Neural cell (in vitro differentiated cells): ENCODE measurements at regions not wholly inside any gene's neighbourhood (a gene's known extent, or its start where the extent isn't known, plus 50 kb on each side); places are given as distances from the start of the nearest gene placed in this dataset.

Experiments used
- H2AFZ ChIP-seq: fragments of 200-600, 300-800 bp; sonication (generic), shearing (Covaris generic); 2 replicates; pipeline ENCODE4 v1.6.0; 2014; ENCODE audit warnings: low read depth, mild to moderate bottlenecking, antibody characterized with exemption, low read length, moderate library complexity
- H3F3A ChIP-seq: fragments of 200-600 bp; shearing (Covaris generic); 2 replicates; pipeline ENCODE4 v1.6.1; 2016; ENCODE audit warnings: mild to moderate bottlenecking, moderate library complexity, mixed read lengths, antibody characterized with exemption, low read length; ENCODE audit not compliant: insufficient read depth, poor library complexity, severe bottlenecking
- H3K27ac ChIP-seq: fragments of 200-600, 300-800 bp; sonication (generic), shearing (Covaris generic); 2 replicates; pipeline ENCODE4 v1.5.1; 2014; ENCODE audit warnings: mild to moderate bottlenecking, low read length, moderate library complexity
- H3K27me3 ChIP-seq: fragments of 300-800, 200-600 bp; sonication (generic), shearing (Covaris generic); 2 replicates; pipeline ENCODE4 v1.6.0; 2014; ENCODE audit warnings: mild to moderate bottlenecking, low read depth, low read length, moderate library complexity; ENCODE audit not compliant: insufficient read depth
- H3K36me3 ChIP-seq: fragments of 300-800, 200-600 bp; sonication (generic), shearing (Covaris generic); 2 replicates; pipeline ENCODE4 v1.5.1; 2014; ENCODE audit warnings: mild to moderate bottlenecking, antibody characterized with exemption, low read length, moderate library complexity; ENCODE audit not compliant: insufficient read depth
- H3K4me2 ChIP-seq: fragments of 300-800, 200-600 bp; sonication (generic), shearing (Covaris generic); 2 replicates; pipeline ENCODE4 v1.6.0; 2014; ENCODE audit warnings: mild to moderate bottlenecking, low read length
- H3K4me3 ChIP-seq: fragments of 300-800, 200-600 bp; sonication (generic), shearing (Covaris generic); 2 replicates; pipeline ENCODE4 v1.5.1; 2014; ENCODE audit warnings: mild to moderate bottlenecking, low read length, moderate library complexity
- H3K79me2 ChIP-seq: fragments of 200-600 bp; shearing (Covaris generic); replicated peaks from 2 replicates; pipeline ENCODE4 v1.6.0; 2014; ENCODE audit warnings: mild to moderate bottlenecking, low read length, moderate library complexity; ENCODE audit not compliant: insufficient read depth
- H3K9ac ChIP-seq: fragments of 300-800, 200-600 bp; sonication (generic), shearing (Covaris generic); 2 replicates; pipeline ENCODE4 v1.6.1; 2016; ENCODE audit warnings: mild to moderate bottlenecking, low read length, mixed read lengths
- H3K9me2 ChIP-seq: fragments of 200-600 bp; shearing (Covaris generic); 2 replicates; pipeline ENCODE4 v1.6.1; 2016; ENCODE audit warnings: mild to moderate bottlenecking, low read length, mixed read lengths; ENCODE audit not compliant: insufficient read depth
- H3K9me3 ChIP-seq: fragments of 200-600, 300-800 bp; sonication (generic), shearing (Covaris generic); 2 replicates; pipeline ENCODE4 v1.6.1; 2016; ENCODE audit warnings: mild to moderate bottlenecking, mixed run types, low read length, moderate library complexity, mixed read lengths
- H4K20me1 ChIP-seq: fragments of 200-600 bp; shearing (Covaris generic); 2 replicates; pipeline ENCODE4 v1.6.1; 2016; ENCODE audit warnings: mild to moderate bottlenecking, mixed run types; ENCODE audit not compliant: insufficient read depth
- EP300 ChIP-seq: fragments of 450-650 bp; conservative IDR thresholded peaks from 2 replicates; pipeline ENCODE4 v1.6.1; 2014; ENCODE audit warnings: antibody characterized with exemption, mild to moderate bottlenecking, moderate library complexity; ENCODE audit not compliant: poor library complexity, severe bottlenecking
- EZH2 ChIP-seq: fragments of 200-600, 300-800 bp; shearing (Covaris generic), sonication (generic); IDR thresholded peaks from 2 replicates; pipeline ENCODE4 v1.6.1; 2014; ENCODE audit warnings: antibody characterized with exemption, low read length, borderline replicate concordance, mild to moderate bottlenecking; ENCODE audit not compliant: insufficient read depth, poor library complexity, severe bottlenecking
- MXI1 ChIP-seq: fragments of 450-650 bp; conservative IDR thresholded peaks from 2 replicates; pipeline ENCODE4 v1.6.1; 2014; ENCODE audit warnings: antibody characterized with exemption, mild to moderate bottlenecking; ENCODE audit not compliant: poor library complexity, severe bottlenecking
- POLR2AphosphoS5 ChIP-seq: IDR thresholded peaks from 2 replicates; pipeline ENCODE4 v1.6.1; 2012
- RAD21 ChIP-seq: fragments of 450-650 bp; conservative IDR thresholded peaks from 2 replicates; pipeline ENCODE4 v1.6.1; 2014; ENCODE audit warnings: antibody characterized with exemption, mild to moderate bottlenecking, moderate library complexity
- REST ChIP-seq: IDR thresholded peaks from 2 replicates; pipeline ENCODE4 v1.6.1; 2012; ENCODE audit warnings: borderline replicate concordance
- SMC3 ChIP-seq: fragments of 450-650 bp; conservative IDR thresholded peaks from 2 replicates; pipeline ENCODE4 v1.6.1; 2014; ENCODE audit warnings: antibody characterized with exemption, mild to moderate bottlenecking, moderate library complexity; ENCODE audit not compliant: poor library complexity
- TAF1 ChIP-seq: IDR thresholded peaks from 2 replicates; pipeline ENCODE4 v1.6.1; 2012; ENCODE audit warnings: low read depth
- TF ChIP-seq, protein P1 (sequence below): fragments of 450-650 bp; IDR thresholded peaks from 2 replicates; pipeline ENCODE4 v1.5.1; 2014; ENCODE audit warnings: antibody characterized with exemption, mild to moderate bottlenecking, moderate library complexity; ENCODE audit not compliant: poor library complexity, severe bottlenecking

- Histone ChIP-seq H3K9ac (no peak overlapping the region), H3K79me2 (no peaks in the 10 kb centered on the region), H3K27ac (no peak overlapping the region), H3K4me2 (no peak overlapping the region), H3K4me3 (no peak overlapping the region), H3F3A (no peaks in the 10 kb centered on the region), H3K9me2 (no peaks in the 10 kb centered on the region), H2AFZ (no peak overlapping the region), H4K20me1 (no peaks in the 10 kb centered on the region), H3K36me3 (no peaks in the 10 kb centered on the region), H3K27me3 (no peaks in the 10 kb centered on the region), H3K9me3 (no peaks in the 10 kb centered on the region)
- TF ChIP-seq MXI1 (no peak), EZH2 (no peak), EP300 (no peak), POLR2AphosphoS5 (no peak), SMC3 (no peak)
Observed at GRCh38 chr16:65457084-65457483, 335.2 kb upstream of the CDH11 start.

DNA sequence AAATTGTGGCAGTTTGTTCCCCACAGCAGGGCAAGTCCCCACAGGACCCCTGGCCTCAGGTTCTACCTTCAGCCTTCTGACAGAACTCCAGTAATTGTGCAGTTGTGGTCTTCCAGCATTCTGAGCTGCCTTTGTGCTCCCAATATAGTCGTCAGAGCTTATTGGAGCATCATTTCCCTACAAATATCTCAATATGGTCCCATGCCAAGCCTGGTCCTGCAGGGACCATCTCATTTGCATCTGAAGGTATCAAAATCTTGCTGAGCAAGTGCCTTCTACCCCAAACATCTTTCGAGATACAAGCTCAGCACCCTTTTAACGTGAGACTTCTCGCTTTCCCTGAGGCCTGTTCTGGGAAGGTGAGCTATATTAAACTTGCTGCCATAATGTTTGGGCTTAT, 333.9 kb upstream of the CDH11 start:
- Histone ChIP-seq H4K20me1 (no peaks in the 10 kb centered on the region), H3K9ac (no peak overlapping the region), H3K9me2 (no peaks in the 10 kb centered on the region), H3K36me3 (no peaks in the 10 kb centered on the region), H3K4me3 (no peak overlapping the region), H3F3A (no peaks in the 10 kb centered on the region), H3K79me2 (no peaks in the 10 kb centered on the region), H3K27ac (no peak overlapping the region), H2AFZ (no peak overlapping the region), H3K27me3 (no peaks in the 10 kb centered on the region), H3K4me2 (no peak overlapping the region), H3K9me3 (no peaks in the 10 kb centered on the region)
- TF ChIP-seq MXI1, result no peak
- TF ChIP-seq, protein P1, sequence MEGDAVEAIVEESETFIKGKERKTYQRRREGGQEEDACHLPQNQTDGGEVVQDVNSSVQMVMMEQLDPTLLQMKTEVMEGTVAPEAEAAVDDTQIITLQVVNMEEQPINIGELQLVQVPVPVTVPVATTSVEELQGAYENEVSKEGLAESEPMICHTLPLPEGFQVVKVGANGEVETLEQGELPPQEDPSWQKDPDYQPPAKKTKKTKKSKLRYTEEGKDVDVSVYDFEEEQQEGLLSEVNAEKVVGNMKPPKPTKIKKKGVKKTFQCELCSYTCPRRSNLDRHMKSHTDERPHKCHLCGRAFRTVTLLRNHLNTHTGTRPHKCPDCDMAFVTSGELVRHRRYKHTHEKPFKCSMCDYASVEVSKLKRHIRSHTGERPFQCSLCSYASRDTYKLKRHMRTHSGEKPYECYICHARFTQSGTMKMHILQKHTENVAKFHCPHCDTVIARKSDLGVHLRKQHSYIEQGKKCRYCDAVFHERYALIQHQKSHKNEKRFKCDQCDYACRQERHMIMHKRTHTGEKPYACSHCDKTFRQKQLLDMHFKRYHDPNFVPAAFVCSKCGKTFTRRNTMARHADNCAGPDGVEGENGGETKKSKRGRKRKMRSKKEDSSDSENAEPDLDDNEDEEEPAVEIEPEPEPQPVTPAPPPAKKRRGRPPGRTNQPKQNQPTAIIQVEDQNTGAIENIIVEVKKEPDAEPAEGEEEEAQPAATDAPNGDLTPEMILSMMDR, result no peak
- TF ChIP-seq RAD21, result no peak
- TF ChIP-seq EP300, result no peak
- no peak for TF ChIP-seq SMC3
- no peak for TF ChIP-seq EZH2
- TF ChIP-seq TAF1, result no peak
- no peak for TF ChIP-seq POLR2AphosphoS5
- TF ChIP-seq REST, result no peak

DNA sequence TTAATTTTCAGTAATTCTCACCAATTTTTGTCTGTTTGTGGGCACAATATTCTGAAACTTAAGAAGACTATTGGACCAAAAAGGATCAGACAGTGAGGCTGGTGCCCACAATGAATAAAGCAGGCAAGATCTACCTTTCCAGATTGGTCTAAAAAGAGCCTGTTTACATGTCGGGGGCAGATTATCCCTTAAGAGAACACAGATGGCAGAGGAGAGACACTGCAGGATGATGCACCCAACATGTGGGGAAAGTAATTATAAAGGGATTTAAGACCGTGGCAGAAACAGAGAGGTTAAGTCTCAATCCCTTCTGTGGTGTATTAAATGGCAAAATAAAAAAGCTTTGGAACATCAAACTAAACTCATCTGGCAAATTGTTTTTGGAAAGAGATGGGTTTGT, 331.8 kb upstream of the CDH11 start:
- H3K4me3 ChIP-seq, result no peak overlapping the region
- no peaks in the 10 kb centered on the region for H3K9me3 ChIP-seq
- TF ChIP-seq MXI1 (no peak), EP300 (no peak), EZH2 (no peak), POLR2AphosphoS5 (no peak), SMC3 (no peak), REST (no peak), TAF1 (no peak), RAD21 (no peak)
- TF ChIP-seq, protein P1, result no peak
- H3K4me2 ChIP-seq, result no peak overlapping the region
- no peak overlapping the region for H3K27ac ChIP-seq
- H3K9ac ChIP-seq, result no peak overlapping the region
- no peaks in the 10 kb centered on the region for H3K36me3 ChIP-seq
- no peaks in the 10 kb centered on the region for H3K27me3 ChIP-seq
- no peaks in the 10 kb centered on the region for H4K20me1 ChIP-seq
- H2AFZ ChIP-seq, result no peak overlapping the region
- H3F3A ChIP-seq, result no peaks in the 10 kb centered on the region
- H3K79me2 ChIP-seq, result no peaks in the 10 kb centered on the region
- no peaks in the 10 kb centered on the region for H3K9me2 ChIP-seq
